NCI-H2107 (cell line): ENCODE measurements at regions not wholly inside any gene's neighbourhood (a gene's known extent, or its start where the extent isn't known, plus 50 kb on each side); places are given as distances from the start of the nearest gene placed in this dataset.
"Not testable (repeated sequence)": the region's sequence is repeated elsewhere in the genome, so short reads cannot be mapped to it uniquely, and the experiment has no call there.

Source experiments
- DNase-seq: peaks from one replicate; lab custom pipeline; 2025; lab: John Stamatoyannopoulos, UW

DNA sequence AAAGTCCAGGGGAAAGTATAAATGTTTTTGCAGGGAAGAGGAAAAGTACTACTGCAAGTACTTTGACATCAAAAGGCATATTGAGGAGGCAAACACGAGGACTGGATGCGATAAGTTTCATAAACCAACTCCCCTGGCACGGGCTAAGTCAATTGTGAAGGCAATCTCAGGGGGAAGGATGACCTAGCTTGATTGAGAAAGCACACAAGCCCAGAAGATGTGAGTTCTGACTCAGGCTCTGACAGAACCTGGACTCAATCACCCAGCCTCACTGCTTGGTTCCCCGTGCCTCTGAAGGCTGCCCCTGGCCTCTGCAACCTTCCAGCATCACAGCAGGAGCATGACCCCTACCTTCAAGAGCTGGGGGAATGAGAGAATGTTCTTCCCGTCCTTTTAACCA, 93.2 kb upstream of the ZNF438 start:
- DNase-seq = no peak

DNA sequence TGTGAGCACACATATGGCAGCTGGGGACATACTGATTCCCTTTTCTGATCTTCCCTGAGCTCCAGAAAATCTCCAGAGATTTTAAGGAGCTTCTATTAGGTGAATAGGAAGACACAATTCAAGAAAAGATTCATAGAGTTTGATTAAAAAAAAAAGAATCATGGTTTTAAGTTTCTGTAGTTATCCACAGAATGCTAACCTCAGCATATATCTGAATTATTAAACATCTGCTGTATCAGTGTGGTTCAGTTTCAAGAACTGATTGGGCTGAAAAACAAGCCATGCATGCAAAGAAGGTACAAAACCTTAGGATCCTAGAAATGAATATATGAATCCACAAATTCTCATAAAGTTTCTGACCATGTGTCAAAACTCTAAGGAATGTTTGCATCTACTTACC, 94.1 kb upstream of the ZNF438 start:
- DNase-seq = no peak

DNA sequence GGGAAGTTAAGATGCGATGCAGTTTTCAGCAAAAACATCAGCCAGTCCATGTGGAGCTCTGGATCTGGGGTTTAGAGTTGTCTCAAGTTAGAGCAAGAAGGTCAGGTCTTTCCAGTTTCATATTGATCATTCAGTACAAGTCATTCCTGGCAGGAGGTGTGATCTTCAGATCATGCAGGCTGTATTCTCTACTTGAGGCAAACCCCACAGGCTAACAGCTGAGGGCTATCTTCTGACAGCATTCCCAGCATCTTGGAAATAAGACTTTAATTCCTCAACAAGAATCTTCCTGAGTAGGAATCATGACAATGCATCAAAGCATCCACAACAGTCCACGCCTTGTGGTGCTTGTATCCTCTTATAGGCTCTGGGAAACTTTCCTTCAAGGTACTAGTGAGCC, 94.9 kb upstream of the ZNF438 start:
- DNase-seq = no peak

DNA sequence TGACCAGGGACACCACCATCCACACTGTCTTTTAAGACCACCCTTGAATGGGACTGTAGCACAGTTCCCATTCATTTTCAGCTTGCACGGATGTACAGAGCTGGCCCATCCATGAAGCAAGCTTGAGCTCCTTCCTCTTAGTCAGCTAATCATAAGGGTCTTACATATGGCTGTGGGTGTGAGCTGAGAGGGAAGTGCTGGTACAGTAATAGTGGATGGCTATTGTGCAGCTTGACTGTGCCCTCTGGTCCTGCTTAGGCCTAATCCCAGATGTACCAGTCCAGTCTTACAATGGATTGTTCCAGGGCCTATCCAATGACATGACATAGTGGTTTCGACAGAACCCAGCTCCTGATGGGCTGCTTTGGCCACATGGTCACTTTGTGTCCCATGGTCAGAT, 96.9 kb upstream of the ZNF438 start:
- DNase-seq = no peak

DNA sequence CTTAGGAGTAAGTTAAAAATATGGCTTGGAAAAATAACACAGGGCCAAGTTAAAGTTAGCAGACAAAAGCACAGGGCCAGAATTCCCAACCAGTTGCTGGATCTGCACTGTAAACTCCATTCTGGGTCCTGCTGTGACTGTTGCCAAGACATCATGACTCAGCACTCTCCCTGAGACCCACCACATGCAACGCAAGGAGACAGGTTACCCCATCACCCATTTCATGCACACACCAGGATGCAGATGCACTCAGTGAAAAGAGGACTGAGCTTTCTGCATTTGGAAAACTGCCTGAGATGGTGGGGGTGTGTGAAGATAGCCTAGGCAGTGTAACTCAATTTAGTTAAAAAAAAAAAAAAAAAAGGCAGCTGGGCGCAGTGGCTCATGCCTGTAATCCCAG, 97.6 kb upstream of the ZNF438 start:
- no peak for DNase-seq

DNA sequence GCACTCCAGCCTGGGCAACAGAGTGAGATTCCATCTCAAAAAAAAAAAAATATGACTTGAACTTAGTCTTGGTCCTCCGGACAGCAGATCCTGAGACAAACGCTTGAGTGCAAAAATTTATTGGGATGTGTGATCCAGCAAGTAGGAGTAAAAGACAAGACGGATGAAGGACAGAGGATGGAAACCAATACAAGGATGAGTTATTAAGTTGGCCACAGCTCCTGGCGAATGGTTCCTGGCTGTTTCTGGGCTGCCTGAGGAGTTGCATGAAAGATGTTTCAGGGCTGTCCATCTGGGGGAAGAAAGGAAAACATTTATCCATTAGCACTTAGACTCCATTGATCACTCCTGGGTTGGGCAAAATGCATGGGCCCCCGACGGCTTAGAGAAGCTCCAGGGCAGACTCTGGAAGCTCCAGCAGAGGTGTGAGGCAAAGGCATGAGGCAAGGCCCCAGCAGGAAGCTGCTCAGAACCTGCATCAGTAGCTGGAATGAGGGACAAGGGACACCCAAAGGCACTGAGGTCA, 98.3 kb upstream of the ZNF438 start:
- no peak for DNase-seq

DNA sequence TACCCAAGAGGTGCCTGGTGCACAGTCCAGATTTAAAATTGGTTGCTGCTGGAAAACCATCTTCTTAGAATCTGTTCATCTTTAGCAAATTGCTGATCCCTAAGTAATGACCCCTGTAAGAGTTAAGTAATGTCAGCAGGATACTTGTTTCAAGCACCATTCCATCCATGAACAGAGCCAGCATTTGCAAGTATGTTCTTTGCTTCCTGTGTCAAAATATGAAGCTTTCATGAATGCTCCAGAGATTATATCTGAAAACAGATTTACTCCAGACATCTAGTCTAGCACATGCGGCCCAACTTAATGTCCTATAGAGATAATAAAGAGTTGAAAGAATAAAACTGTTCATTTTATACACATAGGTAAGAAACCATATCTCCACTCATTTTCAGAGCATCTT, 98.7 kb upstream of the ZNF438 start:
- no peak for DNase-seq

DNA sequence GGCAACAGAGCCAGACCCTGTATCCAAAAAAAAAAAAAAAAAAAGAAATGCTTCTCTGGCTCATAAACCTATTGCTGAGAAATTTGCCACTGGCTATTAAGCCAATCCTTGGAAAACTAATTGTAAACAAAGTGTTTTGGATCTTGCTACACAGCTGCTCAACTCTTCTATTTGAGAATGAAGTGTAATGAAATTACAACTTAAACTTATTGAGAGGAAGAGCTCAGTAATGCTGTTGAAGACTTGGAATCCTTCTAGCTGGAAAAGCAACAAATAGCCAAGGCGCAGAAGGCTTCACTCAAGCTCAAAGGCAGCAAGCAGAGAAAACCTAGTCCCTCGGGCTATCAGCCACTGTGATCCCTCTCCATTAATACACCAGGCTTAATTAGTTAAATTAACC, 99.6 kb upstream of the ZNF438 start:
- no peak for DNase-seq

DNA sequence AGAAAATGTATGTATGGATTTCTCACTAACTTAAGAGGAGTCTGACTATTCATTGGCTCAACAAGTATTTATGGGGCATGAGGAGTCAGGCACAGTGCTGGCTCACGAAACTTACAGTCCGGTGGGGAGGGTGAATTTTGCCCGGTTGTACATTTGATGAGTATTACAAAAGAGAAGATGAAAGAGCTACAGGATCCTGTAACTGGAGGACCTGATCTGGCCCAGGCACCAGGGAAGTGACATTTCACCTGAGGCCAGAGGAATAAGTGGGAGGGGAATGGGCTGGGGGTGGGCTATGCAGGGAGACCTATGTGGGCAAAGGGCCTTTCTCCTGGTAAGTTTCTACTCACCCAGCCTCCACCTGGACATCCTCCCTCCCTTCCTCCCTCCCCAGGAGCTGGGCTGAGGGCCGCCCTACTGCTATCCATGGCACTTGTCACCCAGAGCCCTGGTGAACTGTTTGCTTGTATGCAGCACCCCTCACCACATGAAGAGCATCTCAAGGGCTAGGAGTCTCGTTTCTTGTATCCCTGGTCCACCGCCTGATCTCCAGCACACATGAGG, 101.1 kb upstream of the ZNF438 start:
- DNase-seq = no peak

DNA sequence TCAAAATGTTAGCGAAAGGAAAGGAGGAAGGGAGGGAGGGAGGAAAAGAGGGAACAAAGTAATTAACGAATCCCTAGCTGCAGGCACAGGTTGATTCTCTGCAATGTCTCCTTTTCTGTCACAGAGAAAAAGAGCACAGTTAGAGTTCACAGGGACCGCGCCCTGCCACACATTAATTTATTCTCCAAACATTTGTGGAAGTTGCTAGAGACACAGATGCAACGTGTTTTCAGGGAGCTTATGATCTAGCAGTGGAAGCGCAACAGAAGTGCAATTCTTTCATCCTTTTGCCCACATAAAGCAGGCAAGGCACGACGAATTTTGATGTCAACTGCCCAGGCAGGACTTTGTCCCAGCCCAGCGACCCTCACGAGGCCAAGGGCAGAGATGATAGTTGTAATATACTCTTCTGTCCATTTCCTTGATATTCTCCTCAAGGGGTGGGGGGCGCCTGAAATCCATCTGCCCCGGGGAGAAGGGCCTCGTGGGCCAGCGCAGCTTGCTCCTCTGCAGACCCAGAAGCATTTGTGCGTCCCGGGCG, 101.7 kb upstream of the ZNF438 start:
- no peak for DNase-seq

DNA sequence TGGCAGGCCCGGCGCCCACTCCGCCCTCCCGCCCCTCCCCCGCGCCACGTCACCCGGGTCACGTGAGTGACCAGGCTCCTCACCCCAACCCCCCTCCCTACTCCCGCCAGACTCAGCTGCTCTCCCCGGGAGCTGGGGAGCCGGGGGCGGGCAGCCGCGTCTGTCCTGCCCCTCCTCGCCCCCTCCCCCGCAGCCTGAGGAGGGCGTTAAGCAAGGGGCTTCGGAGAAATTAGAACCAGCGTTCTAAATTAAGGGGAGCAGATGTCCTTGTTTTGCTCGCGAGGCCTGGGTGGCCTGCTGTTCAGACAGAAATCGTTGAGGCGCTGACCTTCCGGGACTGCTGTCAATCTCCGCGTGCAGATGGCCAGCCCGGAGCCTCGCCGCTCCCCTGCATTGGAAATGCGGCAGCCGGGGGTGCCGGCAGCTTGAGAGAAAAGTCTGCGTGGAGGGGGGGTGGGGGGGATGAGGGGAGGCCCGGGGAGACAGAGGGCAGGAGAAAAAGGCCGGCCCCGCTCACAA, 102.2 kb upstream of the ZNF438 start:
- DNase-seq = peak; percentile 50

DNA sequence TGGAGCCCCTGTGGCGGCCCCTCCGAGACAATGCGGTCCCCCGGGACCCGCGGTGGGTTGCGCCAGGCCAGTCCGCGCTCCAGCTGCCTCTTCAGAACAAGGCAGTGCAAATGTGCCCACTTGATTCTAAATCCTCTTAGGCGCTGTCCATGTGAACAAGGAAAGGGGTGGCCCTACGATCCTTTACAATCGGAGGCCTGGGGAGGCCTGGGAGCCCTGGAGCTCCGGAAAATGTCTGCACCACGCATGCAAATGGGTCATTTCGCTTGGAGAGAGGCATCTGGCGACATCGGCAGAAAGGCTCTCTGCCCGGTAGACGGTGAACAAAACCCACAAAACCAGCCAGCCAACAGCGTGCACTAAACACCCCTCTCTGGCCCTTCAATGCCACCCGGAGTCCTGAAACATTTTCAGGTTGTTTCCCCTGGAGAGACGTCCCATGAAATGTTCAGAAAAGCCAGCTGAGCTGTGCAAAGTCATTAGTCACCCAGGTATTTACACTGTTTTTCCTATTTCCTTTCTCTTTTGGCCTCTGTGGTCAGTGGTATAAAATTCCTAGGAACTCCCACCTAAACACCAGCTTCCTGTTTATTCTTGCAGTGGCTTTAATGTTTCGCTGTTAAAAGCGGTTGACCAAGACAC, 102.8 kb upstream of the ZNF438 start:
- DNase-seq = peak; percentile 44

DNA sequence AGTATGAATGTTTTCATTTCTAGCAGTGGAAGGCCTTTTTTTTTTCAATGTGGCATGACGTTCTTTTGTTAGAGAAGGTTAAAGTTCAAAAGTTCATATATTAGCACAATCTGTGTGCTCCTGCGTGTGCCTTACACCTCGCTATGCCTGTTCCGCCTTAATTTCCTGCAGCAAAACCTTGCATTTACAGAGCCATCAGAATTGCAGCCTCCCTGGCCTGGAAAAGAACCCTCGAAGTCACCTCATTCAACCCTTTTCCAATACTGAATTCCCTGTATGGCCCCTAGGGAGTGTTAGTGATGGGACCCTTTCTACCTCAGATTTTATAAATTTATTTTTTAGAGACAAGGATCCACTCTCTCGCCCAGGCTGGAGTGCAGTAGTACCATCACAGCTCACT, 103.5 kb upstream of the ZNF438 start:
- DNase-seq = no peak

DNA sequence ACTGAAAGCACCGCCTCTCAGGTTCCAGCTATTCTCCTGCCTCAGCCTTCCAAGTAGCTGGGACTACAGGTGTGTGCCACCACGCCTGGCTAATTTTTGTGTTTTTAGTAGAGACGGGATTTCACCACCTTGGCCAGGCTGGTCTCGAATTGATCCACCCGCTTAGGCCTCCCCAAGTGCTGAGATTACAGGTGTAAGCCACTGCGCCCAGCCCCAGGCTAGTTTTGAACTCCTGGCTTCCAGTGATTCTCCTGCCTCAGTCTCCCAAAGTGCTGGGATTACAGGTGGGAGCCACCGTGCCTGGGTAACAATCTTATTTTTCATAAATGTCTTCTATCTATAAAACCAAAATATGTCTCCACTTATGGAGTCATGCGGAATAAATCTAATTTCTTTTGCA, 104.1 kb upstream of the ZNF438 start:
- not testable (repeated sequence) for DNase-seq

DNA sequence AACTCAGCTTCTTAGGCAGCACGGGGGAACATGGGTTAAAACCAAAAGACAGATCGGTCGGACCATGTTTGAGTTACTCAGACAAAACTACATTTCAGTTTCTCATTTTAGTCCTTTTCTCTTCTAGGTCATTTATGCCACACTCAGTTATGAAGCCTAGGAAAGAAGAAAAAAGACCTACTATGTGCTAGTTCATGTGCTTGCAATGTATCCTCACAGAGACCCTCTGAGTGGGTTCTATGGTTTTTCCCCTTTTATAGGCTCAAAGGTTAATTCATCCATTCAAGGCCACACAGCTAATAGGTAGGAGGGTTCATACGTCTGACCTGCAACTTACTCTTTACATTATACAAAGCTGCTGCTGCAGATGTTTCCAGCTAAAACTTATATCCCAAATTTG, 104.7 kb upstream of the ZNF438 start:
- DNase-seq = no peak

DNA sequence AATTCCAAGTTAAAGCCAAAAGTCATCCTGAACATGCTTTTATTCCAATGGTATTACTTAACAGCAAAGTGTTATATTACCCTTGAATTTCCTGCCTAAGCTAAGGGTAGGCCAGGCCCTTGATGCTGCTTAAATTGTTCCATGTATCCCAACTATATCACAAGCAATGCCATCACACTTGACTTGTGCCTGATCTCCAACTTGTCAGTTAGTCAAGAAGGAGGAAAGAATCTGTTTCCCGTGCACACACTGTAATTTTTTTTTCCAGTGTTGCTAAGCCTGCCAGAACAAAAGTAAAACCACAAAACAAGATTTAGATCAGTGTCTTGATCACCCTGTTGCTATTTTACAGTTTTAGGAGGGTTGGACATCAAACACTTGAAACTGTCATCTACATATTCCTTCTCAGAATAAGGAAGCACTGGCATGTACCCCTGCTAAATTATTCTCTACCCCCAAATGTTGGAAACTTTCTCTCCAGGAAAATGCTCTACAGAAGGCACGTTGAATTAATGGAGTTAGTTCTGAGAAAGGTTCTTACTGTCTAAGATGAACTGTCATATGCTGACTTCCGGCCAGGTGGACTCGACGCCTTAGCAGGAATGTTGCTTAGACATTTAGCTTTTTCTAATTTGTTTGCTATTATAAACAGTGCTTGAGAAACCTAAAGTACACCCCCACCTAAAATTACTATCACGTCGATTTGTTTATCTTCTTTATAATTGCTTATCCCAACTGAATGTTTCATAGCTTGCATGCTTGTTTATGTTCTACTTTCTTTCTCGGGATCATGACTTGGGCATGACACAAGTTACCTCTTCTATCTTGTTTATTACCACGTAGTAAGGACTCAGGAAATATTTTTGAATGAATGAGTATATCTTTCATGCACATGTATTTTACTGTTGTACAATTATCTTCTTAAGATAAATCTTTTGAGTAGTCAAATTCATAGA, 105.5 kb upstream of the ZNF438 start:
- no peak for DNase-seq

DNA sequence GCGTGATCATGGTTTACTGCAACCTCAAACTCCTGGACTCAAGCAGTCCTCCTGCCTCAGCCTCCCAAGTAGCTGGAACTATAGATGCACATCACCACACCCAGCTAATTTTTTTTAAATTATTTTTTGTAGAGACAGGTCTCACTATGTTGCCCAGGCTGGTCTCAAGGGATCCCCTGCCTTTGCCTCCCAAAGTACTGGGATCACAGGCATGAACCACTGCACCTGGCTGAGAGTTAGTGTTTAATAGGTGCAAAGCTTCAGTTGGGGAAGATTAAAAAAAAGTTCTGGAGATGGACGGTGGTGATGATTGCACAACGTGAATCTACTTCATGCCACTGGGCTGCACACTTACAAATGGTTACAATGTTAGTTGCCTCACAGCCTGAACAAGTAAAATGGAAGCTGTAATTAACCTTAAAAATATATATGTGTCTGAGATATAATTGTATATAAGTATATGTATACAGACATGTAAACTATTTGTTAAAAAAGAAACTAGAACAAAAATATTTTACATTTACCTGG, 106.4 kb upstream of the ZNF438 start:
- DNase-seq = no peak

DNA sequence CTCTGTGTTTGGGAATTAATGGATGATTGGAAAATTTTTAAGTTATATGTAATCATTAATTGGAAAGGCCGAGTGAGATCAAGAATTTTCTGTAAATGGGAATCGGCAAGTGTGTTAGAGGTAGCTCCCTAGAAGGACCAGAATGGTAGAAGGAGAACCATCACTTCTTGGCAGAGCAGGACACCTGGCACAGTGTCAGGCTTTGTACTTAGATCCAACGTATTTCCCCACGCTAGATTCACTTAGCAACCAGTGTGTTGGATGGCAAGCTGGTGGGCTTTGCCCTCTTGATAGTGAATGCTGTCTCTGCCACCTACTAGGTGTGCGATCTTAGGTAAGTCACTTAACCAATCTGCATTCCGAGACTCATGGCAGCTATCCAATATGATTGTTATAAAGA, 107.8 kb upstream of the ZNF438 start:
- no peak for DNase-seq

DNA sequence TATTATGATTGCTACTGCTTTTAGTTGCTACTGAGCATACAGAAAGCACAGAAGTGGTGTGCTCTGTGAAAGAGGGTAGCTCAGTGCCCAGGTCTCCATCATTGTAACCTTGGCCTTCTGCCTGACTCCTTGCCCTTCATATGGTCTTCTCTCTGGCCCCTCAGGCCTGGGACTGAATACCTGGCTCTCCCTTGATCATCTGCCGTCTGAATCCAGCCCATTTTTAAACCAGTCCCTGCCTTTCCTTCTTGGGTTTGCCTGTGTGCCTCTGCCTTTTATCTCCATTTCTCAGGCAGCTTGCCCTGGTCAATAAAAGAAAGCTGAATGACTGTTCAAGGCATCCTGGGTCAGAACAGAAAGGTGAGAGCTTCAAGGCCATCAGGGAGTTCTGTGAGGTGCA, 109.1 kb upstream of the ZNF438 start:
- DNase-seq = no peak

DNA sequence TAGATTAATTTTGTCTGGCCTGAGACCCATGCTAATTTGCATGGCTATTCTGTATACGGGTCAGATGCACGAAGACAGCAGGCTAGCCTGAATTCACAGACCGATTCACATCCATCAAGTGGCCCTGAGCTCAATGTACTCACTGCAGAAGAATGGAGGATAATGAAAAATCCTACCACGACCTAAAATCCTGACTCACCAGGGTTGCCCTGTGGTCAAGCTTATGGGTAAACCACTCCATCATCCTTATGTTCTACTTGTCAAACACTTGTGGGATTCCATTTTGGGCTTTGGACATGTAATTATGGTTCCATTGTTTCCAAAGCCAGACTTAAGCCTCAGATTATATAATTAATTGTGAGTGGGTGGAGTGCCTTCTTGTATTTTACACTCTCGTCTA, 110.4 kb upstream of the ZNF438 start:
- DNase-seq = no peak

DNA sequence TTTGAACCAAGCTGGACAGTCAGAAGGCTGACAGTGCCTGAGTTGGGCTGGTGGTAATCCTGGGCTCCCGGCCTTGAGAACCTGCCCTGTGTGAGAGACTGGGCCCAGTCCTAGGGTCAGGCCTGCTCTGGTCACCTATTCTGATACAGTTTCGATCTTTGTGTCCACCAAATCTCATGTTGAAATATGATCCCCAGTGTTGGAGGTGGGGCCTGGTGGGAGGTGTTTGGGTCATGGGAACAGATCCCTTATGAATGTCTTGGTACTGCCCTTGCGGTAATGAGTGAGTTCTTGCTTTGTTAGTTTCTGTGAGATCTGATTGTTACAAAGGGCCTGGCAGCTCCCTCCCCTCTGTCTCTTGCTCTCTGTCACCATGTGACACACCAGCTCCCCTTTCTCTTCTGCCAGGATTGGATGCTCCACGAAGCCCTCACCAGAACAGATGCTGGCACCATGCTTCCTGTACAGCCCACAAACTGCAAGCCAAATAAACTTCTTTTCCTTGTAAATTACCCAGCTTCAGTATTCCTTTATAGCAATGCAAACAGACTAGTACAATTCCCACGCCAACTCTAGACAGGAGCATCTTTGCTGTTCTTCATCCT, 111.8 kb upstream of the ZNF438 start:
- no peak for DNase-seq

DNA sequence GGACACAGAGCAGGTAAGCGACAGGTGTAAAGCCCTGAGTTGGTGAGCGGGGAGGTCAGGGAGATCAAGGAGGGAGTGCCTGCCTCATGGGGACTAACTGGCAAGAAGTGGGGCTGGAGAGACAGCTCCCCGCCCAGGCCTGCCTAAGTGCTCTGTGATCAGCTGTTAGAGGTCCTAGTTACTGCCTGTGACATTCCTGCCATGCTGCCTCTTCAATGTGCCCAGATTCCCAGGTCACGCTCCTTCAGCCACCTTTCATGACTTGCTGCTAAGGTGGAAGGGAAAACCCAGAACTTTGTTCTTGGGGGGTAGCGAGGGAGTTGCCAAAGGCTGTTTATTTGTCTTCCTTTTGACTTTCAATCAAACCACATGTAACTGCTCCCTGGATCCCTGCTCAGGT, 114.3 kb upstream of the ZNF438 start:
- DNase-seq = no peak
